IMR-90 (cell line): ENCODE measurements at regions not wholly inside any gene's neighbourhood (a gene's known extent, or its start where the extent isn't known, plus 50 kb on each side); places are given as distances from the start of the nearest gene placed in this dataset.

Source experiments
- ATAC-seq: fragments of 200-7000 bp; cut with Tn5 transposase; 2 replicates; pipeline ENCODE4 v1.9.1; 2020; ENCODE audit warnings: low read depth, mild to moderate bottlenecking, moderate library complexity
- BruUV-seq: library from RNA; stranded (reverse); fragments of 400-500 nt; replicated peaks from 2 replicates; lab custom pipeline; 2021; lab: Mats Ljungman, UMichigan
- CTCF ChIA-PET: fragments of 300-600 bp; formaldehyde crosslinking; extraction: SDS; loops from one replicate; lab custom pipeline; 2021; ENCODE audit warnings: antibody characterized with exemption; lab: Yijun Ruan, JAX
- POLR2A ChIA-PET: fragments of 300-600 bp; sonication (Branson Sonifier 250); formaldehyde crosslinking; loops from one replicate; lab custom pipeline; 2022; ENCODE audit warnings: antibody characterized with exemption; ENCODE audit not compliant: unreplicated experiment; lab: Charles Lee
- DNase-seq: peaks from one replicate; pipeline ENCODE4 v3.0.0; 2013
- H2AFZ ChIP-seq: replicated peaks from 2 replicates; pipeline ENCODE3; 2013; ENCODE audit warnings: low read length, mild to moderate bottlenecking; ENCODE audit not compliant: poor library complexity
- H2AK5ac ChIP-seq: 2 replicates; pipeline ENCODE4 v1.6.1; 2013; ENCODE audit warnings: low read depth, low read length, inconsistent platforms
- H2AK9ac ChIP-seq: replicated peaks from 2 replicates; pipeline ENCODE3; 2013; ENCODE audit warnings: mild to moderate bottlenecking, low read depth, low read length, moderate library complexity; ENCODE audit not compliant: poor library complexity
- H2BK120ac ChIP-seq: 2 replicates; pipeline ENCODE4 v1.6.1; 2013; ENCODE audit warnings: low read depth, low read length, inconsistent platforms
- H2BK15ac ChIP-seq: 3 replicates; pipeline ENCODE4 v1.6.1; 2013; ENCODE audit warnings: low read depth, low read length, inconsistent platforms
- H2BK20ac ChIP-seq: 2 replicates; pipeline ENCODE4 v1.6.1; 2013; ENCODE audit warnings: low read depth, mild to moderate bottlenecking, inconsistent platforms, low read length, moderate library complexity
- H2BK5ac ChIP-seq: 2 replicates; pipeline ENCODE4 v1.6.1; 2013; ENCODE audit warnings: mild to moderate bottlenecking, low read depth, low read length, inconsistent platforms; ENCODE audit not compliant: poor library complexity, severe bottlenecking
- H3K14ac ChIP-seq: replicated peaks from 2 replicates; pipeline ENCODE4 v1.6.1; 2013; ENCODE audit warnings: low read depth, low read length, inconsistent platforms
- H3K18ac ChIP-seq: 2 replicates; pipeline ENCODE4 v1.6.1; 2013; ENCODE audit warnings: low read depth, low read length, control low read depth
- H3K23ac ChIP-seq: 2 replicates; pipeline ENCODE4 v1.6.1; 2013; ENCODE audit warnings: low read depth, low read length, inconsistent platforms
- H3K27ac ChIP-seq: 2 replicates; pipeline ENCODE4 v1.5.1; 2013; ENCODE audit warnings: mild to moderate bottlenecking, control low read depth, low read length; ENCODE audit not compliant: insufficient read depth
- H3K27me3 ChIP-seq: 2 replicates; pipeline ENCODE4 v1.6.1; 2013; ENCODE audit warnings: low read length; ENCODE audit not compliant: control insufficient read depth, insufficient read depth
- H3K36me3 ChIP-seq: 2 replicates; pipeline ENCODE4 v1.6.1; 2013; ENCODE audit warnings: low read length, mixed read lengths; ENCODE audit not compliant: control insufficient read depth, insufficient read depth
- H3K4ac ChIP-seq: 2 replicates; pipeline ENCODE4 v1.6.1; 2013; ENCODE audit warnings: low read depth, low read length, inconsistent platforms
- H3K4me1 ChIP-seq: 2 replicates; pipeline ENCODE4 v1.6.1; 2013; ENCODE audit warnings: low read length, mixed read lengths; ENCODE audit not compliant: control insufficient read depth, insufficient read depth
- H3K4me2 ChIP-seq: 2 replicates; pipeline ENCODE4 v1.6.1; 2013; ENCODE audit warnings: low read depth, mild to moderate bottlenecking, control low read depth, low read length, moderate library complexity
- H3K4me3 ChIP-seq: 2 replicates; pipeline ENCODE4 v1.5.1; 2013; ENCODE audit warnings: low read depth, mild to moderate bottlenecking, control low read depth, low read length, moderate library complexity; ENCODE audit not compliant: insufficient read depth
- H3K56ac ChIP-seq: 2 replicates; pipeline ENCODE4 v1.6.1; 2013; ENCODE audit warnings: low read length, inconsistent platforms; ENCODE audit not compliant: insufficient read depth; ENCODE audit errors: extremely low read depth
- H3K79me1 ChIP-seq, 2 experiments: 2 replicates each; pipeline ENCODE4 v1.6.1; 2013; ENCODE audit warnings: low read length in 2 of 2, inconsistent platforms in 1 of 2, low read depth in 1 of 2
- H3K9ac ChIP-seq: 2 replicates; pipeline ENCODE4 v1.6.1; 2013; ENCODE audit warnings: low read depth, low read length, control low read depth
- H3K9me1 ChIP-seq: 2 replicates; pipeline ENCODE4 v1.6.1; 2013; ENCODE audit warnings: low read length, inconsistent platforms; ENCODE audit not compliant: insufficient read depth
- H3K9me3 ChIP-seq: 2 replicates; pipeline ENCODE4 v1.6.1; 2013; ENCODE audit warnings: low read length; ENCODE audit not compliant: control insufficient read depth, insufficient read depth
- H4K20me1 ChIP-seq: 2 replicates; pipeline ENCODE4 v1.6.1; 2013; ENCODE audit warnings: low read length, inconsistent platforms; ENCODE audit not compliant: insufficient read depth
- H4K5ac ChIP-seq: 2 replicates; pipeline ENCODE4 v1.6.1; 2013; ENCODE audit warnings: mild to moderate bottlenecking, low read depth, low read length, control low read depth
- H4K8ac ChIP-seq, 2 experiments: 2 replicates each; pipeline ENCODE4 v1.6.1; 2013; ENCODE audit warnings: low read depth in 2 of 2, low read length in 2 of 2, control low read depth in 1 of 2, inconsistent platforms in 1 of 2
- H4K91ac ChIP-seq: 2 replicates; pipeline ENCODE4 v1.6.1; 2013; ENCODE audit warnings: low read depth, low read length, inconsistent platforms; ENCODE audit not compliant: insufficient read depth
- BHLHE40 ChIP-seq: fragments of 150-350 bp; IDR thresholded peaks from 2 replicates; pipeline ENCODE4 v1.6.1; 2016; ENCODE audit warnings: mild to moderate bottlenecking, low read depth, low read length
- CHD1 ChIP-seq: IDR thresholded peaks from 2 replicates; pipeline ENCODE4 v1.6.1; 2012; ENCODE audit warnings: low read depth, low read length, improper control_type of control experiment
- FOS ChIP-seq: fragments of 150-350 bp; IDR thresholded peaks from 2 replicates; pipeline ENCODE4 v1.6.1; 2016; ENCODE audit warnings: low read depth, low read length
- MAZ ChIP-seq: IDR thresholded peaks from 2 replicates; pipeline ENCODE4 v1.6.1; 2012; ENCODE audit warnings: low read depth, mild to moderate bottlenecking, low read length, improper control_type of control experiment, moderate library complexity, borderline replicate concordance
- NFE2L2 ChIP-seq: fragments of 150-350 bp; IDR thresholded peaks from 2 replicates; pipeline ENCODE4 v1.6.1; 2016; ENCODE audit warnings: low read depth, mild to moderate bottlenecking, low read length
- POLR2A ChIP-seq: IDR thresholded peaks from 2 replicates; pipeline ENCODE4 v1.6.1; 2012; ENCODE audit warnings: mild to moderate bottlenecking, low read depth, low read length
- RAD21 ChIP-seq: IDR thresholded peaks from 2 replicates; pipeline ENCODE4 v1.6.1; 2012; ENCODE audit warnings: low read length, improper control_type of control experiment
- WGBS, 2 experiments: methylation state at CpG; one replicate each; pipeline versions ENCODE4 v1.1.5 to v1.1.7; 2013; ENCODE audit warnings: missing lambda C conversion rate in 2 of 2; ENCODE audit not compliant: insufficient read length in 1 of 2; ENCODE audit errors: extremely low coverage in 2 of 2; 5-methylcytosine and 5-hydroxymethylcytosine counted together
- dilution Hi-C: fragments of 300-500 bp; cut with HindIII; formaldehyde crosslinking; loops from one replicate; pipeline ENCODE4 v1.14.3; 2018; ENCODE audit warnings: low sequenced_read_pairs; ENCODE audit not compliant: unreplicated experiment
- in situ Hi-C: fragments of 300-500 bp; cut with MboI; formaldehyde crosslinking; loops from 3 replicates; pipeline ENCODE4 v1.14.3; 2019; ENCODE audit warnings: low sequenced_read_pairs, inconsistent platforms, mixed read lengths
- intact Hi-C: fragments of 100-400 bp; cut with micrococcal nuclease; formaldehyde crosslinking; loops from 2 replicates; pipeline ENCODE4 v1.10.0; 2022
- TF ChIP-seq, protein P1 (sequence below): fragments of 150-350 bp; IDR thresholded peaks from 2 replicates; pipeline ENCODE4 v1.6.1; 2016; ENCODE audit warnings: low read depth, mild to moderate bottlenecking, low read length, moderate library complexity, borderline replicate concordance
- TF ChIP-seq, protein P2 (sequence below): conservative IDR thresholded peaks from 2 replicates; pipeline ENCODE4 v1.5.1; 2012; ENCODE audit warnings: mild to moderate bottlenecking, low read depth, low read length, improper control_type of control experiment
- TF ChIP-seq, protein P3 (sequence below): fragments of 150-350 bp; IDR thresholded peaks from 2 replicates; pipeline ENCODE4 v1.6.1; 2017; ENCODE audit warnings: mild to moderate bottlenecking, antibody characterized with exemption, low read length, low read depth

DNA sequence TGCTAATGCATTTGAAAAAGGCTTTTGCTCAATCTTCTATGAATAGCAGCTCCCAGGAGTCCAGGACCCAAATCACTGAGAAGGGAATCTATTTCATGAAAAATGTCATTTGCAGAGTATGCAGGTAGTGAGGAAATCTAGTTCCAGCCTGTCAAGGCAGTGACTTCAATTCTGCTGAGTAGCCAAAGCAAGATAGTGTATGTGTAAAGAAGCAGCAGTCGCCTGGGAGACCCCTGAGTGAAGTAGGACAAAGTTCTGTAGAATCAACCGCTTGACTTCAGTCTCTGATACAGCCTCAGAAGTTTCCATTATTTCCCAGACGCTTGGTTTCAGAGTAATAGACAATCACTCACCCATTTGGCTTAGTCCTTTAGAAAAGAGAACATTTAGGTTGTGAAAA is 435.6 kb upstream of the LRFN5 start:
- H3K14ac ChIP-seq, result no peak overlapping the region
- no peaks in the 10 kb centered on the region for H3K4me1 ChIP-seq
- ChIA-PET POLR2A (no interaction called here), CTCF (no interaction called here)
- H3K9me3 ChIP-seq, result peaks cover 2% of the 10 kb centered on the region; the same call in 1 of the 2 replicates
- in situ Hi-C loops (no loop called here), dilution Hi-C loops (no loop called here), intact Hi-C loops (no loop called here)
- H3K4ac ChIP-seq, result no peak overlapping the region
- no peak overlapping the region for H3K4me2 ChIP-seq
- H3K4me3 ChIP-seq, result no peak overlapping the region
- H2AFZ ChIP-seq, result no peak overlapping the region
- H2BK20ac ChIP-seq, result no peak overlapping the region
- no peak overlapping the region for H3K23ac ChIP-seq
- H4K91ac ChIP-seq, result no peak overlapping the region
- no peak overlapping the region for H3K18ac ChIP-seq
- WGBS, 2 experiments, result no CpG with 5 or more reads among the region's 3 CpGs
- H4K8ac ChIP-seq, result no peak overlapping the region
- no TSS peak for BruUV-seq
- H3K79me1 ChIP-seq, result no peaks in the 10 kb centered on the region
- no peak overlapping the region for H3K27ac ChIP-seq
- H3K27me3 ChIP-seq, result no peaks in the 10 kb centered on the region
- no peak overlapping the region for H2AK9ac ChIP-seq
- no peak overlapping the region for H2AK5ac ChIP-seq
- H3K9ac ChIP-seq, result no peak overlapping the region
- TF ChIP-seq FOS (no peak), BHLHE40 (no peak), POLR2A (no peak), NFE2L2 (no peak), CHD1 (no peak), MAZ (no peak), RAD21 (no peak)
- TF ChIP-seq, protein P1, sequence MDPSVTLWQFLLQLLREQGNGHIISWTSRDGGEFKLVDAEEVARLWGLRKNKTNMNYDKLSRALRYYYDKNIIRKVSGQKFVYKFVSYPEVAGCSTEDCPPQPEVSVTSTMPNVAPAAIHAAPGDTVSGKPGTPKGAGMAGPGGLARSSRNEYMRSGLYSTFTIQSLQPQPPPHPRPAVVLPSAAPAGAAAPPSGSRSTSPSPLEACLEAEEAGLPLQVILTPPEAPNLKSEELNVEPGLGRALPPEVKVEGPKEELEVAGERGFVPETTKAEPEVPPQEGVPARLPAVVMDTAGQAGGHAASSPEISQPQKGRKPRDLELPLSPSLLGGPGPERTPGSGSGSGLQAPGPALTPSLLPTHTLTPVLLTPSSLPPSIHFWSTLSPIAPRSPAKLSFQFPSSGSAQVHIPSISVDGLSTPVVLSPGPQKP, result no peak
- TF ChIP-seq, protein P2, sequence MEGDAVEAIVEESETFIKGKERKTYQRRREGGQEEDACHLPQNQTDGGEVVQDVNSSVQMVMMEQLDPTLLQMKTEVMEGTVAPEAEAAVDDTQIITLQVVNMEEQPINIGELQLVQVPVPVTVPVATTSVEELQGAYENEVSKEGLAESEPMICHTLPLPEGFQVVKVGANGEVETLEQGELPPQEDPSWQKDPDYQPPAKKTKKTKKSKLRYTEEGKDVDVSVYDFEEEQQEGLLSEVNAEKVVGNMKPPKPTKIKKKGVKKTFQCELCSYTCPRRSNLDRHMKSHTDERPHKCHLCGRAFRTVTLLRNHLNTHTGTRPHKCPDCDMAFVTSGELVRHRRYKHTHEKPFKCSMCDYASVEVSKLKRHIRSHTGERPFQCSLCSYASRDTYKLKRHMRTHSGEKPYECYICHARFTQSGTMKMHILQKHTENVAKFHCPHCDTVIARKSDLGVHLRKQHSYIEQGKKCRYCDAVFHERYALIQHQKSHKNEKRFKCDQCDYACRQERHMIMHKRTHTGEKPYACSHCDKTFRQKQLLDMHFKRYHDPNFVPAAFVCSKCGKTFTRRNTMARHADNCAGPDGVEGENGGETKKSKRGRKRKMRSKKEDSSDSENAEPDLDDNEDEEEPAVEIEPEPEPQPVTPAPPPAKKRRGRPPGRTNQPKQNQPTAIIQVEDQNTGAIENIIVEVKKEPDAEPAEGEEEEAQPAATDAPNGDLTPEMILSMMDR, result no peak
- TF ChIP-seq, protein P3, sequence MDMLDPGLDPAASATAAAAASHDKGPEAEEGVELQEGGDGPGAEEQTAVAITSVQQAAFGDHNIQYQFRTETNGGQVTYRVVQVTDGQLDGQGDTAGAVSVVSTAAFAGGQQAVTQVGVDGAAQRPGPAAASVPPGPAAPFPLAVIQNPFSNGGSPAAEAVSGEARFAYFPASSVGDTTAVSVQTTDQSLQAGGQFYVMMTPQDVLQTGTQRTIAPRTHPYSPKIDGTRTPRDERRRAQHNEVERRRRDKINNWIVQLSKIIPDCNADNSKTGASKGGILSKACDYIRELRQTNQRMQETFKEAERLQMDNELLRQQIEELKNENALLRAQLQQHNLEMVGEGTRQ, result no peak
- no peaks in the 10 kb centered on the region for H3K36me3 ChIP-seq
- no peak overlapping the region for H3K56ac ChIP-seq
- H2BK5ac ChIP-seq, result no peak overlapping the region
- H4K20me1 ChIP-seq, result no peaks in the 10 kb centered on the region
- DNase-seq (no peak), ATAC-seq (no peak)
- no peak overlapping the region for H2BK15ac ChIP-seq
- H2BK120ac ChIP-seq, result no peak overlapping the region
- H3K9me1 ChIP-seq, result no peaks in the 10 kb centered on the region
- H4K5ac ChIP-seq, result no peak overlapping the region
